IMR-90 (cell line): ENCODE measurements at regions not wholly inside any gene's neighbourhood (a gene's known extent, or its start where the extent isn't known, plus 50 kb on each side); places are given as distances from the start of the nearest gene placed in this dataset.

Experiments
- ATAC-seq: fragments of 200-7000 bp; cut with Tn5 transposase; 2 replicates; pipeline ENCODE4 v1.9.1; 2020; ENCODE audit warnings: low read depth, mild to moderate bottlenecking, moderate library complexity
- BruUV-seq: library from RNA; stranded (reverse); fragments of 400-500 nt; replicated peaks from 2 replicates; lab custom pipeline; 2021; lab: Mats Ljungman, UMichigan
- CTCF ChIA-PET: fragments of 300-600 bp; formaldehyde crosslinking; extraction: SDS; loops from one replicate; lab custom pipeline; 2021; ENCODE audit warnings: antibody characterized with exemption; lab: Yijun Ruan, JAX
- POLR2A ChIA-PET: fragments of 300-600 bp; sonication (Branson Sonifier 250); formaldehyde crosslinking; loops from one replicate; lab custom pipeline; 2022; ENCODE audit warnings: antibody characterized with exemption; ENCODE audit not compliant: unreplicated experiment; lab: Charles Lee
- DNase-seq: peaks from one replicate; pipeline ENCODE4 v3.0.0; 2013
- H2AFZ ChIP-seq: replicated peaks from 2 replicates; pipeline ENCODE3; 2013; ENCODE audit warnings: low read length, mild to moderate bottlenecking; ENCODE audit not compliant: poor library complexity
- H2AK5ac ChIP-seq: 2 replicates; pipeline ENCODE4 v1.6.1; 2013; ENCODE audit warnings: low read depth, low read length, inconsistent platforms
- H2AK9ac ChIP-seq: replicated peaks from 2 replicates; pipeline ENCODE3; 2013; ENCODE audit warnings: mild to moderate bottlenecking, low read depth, low read length, moderate library complexity; ENCODE audit not compliant: poor library complexity
- H2BK120ac ChIP-seq: 2 replicates; pipeline ENCODE4 v1.6.1; 2013; ENCODE audit warnings: low read depth, low read length, inconsistent platforms
- H2BK15ac ChIP-seq: 3 replicates; pipeline ENCODE4 v1.6.1; 2013; ENCODE audit warnings: low read depth, low read length, inconsistent platforms
- H2BK20ac ChIP-seq: 2 replicates; pipeline ENCODE4 v1.6.1; 2013; ENCODE audit warnings: low read depth, mild to moderate bottlenecking, inconsistent platforms, low read length, moderate library complexity
- H2BK5ac ChIP-seq: 2 replicates; pipeline ENCODE4 v1.6.1; 2013; ENCODE audit warnings: mild to moderate bottlenecking, low read depth, low read length, inconsistent platforms; ENCODE audit not compliant: poor library complexity, severe bottlenecking
- H3K14ac ChIP-seq: replicated peaks from 2 replicates; pipeline ENCODE4 v1.6.1; 2013; ENCODE audit warnings: low read depth, low read length, inconsistent platforms
- H3K18ac ChIP-seq: 2 replicates; pipeline ENCODE4 v1.6.1; 2013; ENCODE audit warnings: low read depth, low read length, control low read depth
- H3K23ac ChIP-seq: 2 replicates; pipeline ENCODE4 v1.6.1; 2013; ENCODE audit warnings: low read depth, low read length, inconsistent platforms
- H3K27ac ChIP-seq: 2 replicates; pipeline ENCODE4 v1.5.1; 2013; ENCODE audit warnings: mild to moderate bottlenecking, control low read depth, low read length; ENCODE audit not compliant: insufficient read depth
- H3K27me3 ChIP-seq: 2 replicates; pipeline ENCODE4 v1.6.1; 2013; ENCODE audit warnings: low read length; ENCODE audit not compliant: control insufficient read depth, insufficient read depth
- H3K36me3 ChIP-seq: 2 replicates; pipeline ENCODE4 v1.6.1; 2013; ENCODE audit warnings: low read length, mixed read lengths; ENCODE audit not compliant: control insufficient read depth, insufficient read depth
- H3K4ac ChIP-seq: 2 replicates; pipeline ENCODE4 v1.6.1; 2013; ENCODE audit warnings: low read depth, low read length, inconsistent platforms
- H3K4me1 ChIP-seq: 2 replicates; pipeline ENCODE4 v1.6.1; 2013; ENCODE audit warnings: low read length, mixed read lengths; ENCODE audit not compliant: control insufficient read depth, insufficient read depth
- H3K4me2 ChIP-seq: 2 replicates; pipeline ENCODE4 v1.6.1; 2013; ENCODE audit warnings: low read depth, mild to moderate bottlenecking, control low read depth, low read length, moderate library complexity
- H3K4me3 ChIP-seq: 2 replicates; pipeline ENCODE4 v1.5.1; 2013; ENCODE audit warnings: low read depth, mild to moderate bottlenecking, control low read depth, low read length, moderate library complexity; ENCODE audit not compliant: insufficient read depth
- H3K56ac ChIP-seq: 2 replicates; pipeline ENCODE4 v1.6.1; 2013; ENCODE audit warnings: low read length, inconsistent platforms; ENCODE audit not compliant: insufficient read depth; ENCODE audit errors: extremely low read depth
- H3K79me1 ChIP-seq, 2 experiments: 2 replicates each; pipeline ENCODE4 v1.6.1; 2013; ENCODE audit warnings: low read length in 2 of 2, inconsistent platforms in 1 of 2, low read depth in 1 of 2
- H3K9ac ChIP-seq: 2 replicates; pipeline ENCODE4 v1.6.1; 2013; ENCODE audit warnings: low read depth, low read length, control low read depth
- H3K9me1 ChIP-seq: 2 replicates; pipeline ENCODE4 v1.6.1; 2013; ENCODE audit warnings: low read length, inconsistent platforms; ENCODE audit not compliant: insufficient read depth
- H3K9me3 ChIP-seq: 2 replicates; pipeline ENCODE4 v1.6.1; 2013; ENCODE audit warnings: low read length; ENCODE audit not compliant: control insufficient read depth, insufficient read depth
- H4K20me1 ChIP-seq: 2 replicates; pipeline ENCODE4 v1.6.1; 2013; ENCODE audit warnings: low read length, inconsistent platforms; ENCODE audit not compliant: insufficient read depth
- H4K5ac ChIP-seq: 2 replicates; pipeline ENCODE4 v1.6.1; 2013; ENCODE audit warnings: mild to moderate bottlenecking, low read depth, low read length, control low read depth
- H4K8ac ChIP-seq, 2 experiments: 2 replicates each; pipeline ENCODE4 v1.6.1; 2013; ENCODE audit warnings: low read depth in 2 of 2, low read length in 2 of 2, control low read depth in 1 of 2, inconsistent platforms in 1 of 2
- H4K91ac ChIP-seq: 2 replicates; pipeline ENCODE4 v1.6.1; 2013; ENCODE audit warnings: low read depth, low read length, inconsistent platforms; ENCODE audit not compliant: insufficient read depth
- BHLHE40 ChIP-seq: fragments of 150-350 bp; IDR thresholded peaks from 2 replicates; pipeline ENCODE4 v1.6.1; 2016; ENCODE audit warnings: mild to moderate bottlenecking, low read depth, low read length
- CEBPB ChIP-seq: IDR thresholded peaks from 2 replicates; pipeline ENCODE4 v1.6.1; 2012; ENCODE audit warnings: low read depth, low read length, improper control_type of control experiment
- CHD1 ChIP-seq: IDR thresholded peaks from 2 replicates; pipeline ENCODE4 v1.6.1; 2012; ENCODE audit warnings: low read depth, low read length, improper control_type of control experiment
- FOS ChIP-seq: fragments of 150-350 bp; IDR thresholded peaks from 2 replicates; pipeline ENCODE4 v1.6.1; 2016; ENCODE audit warnings: low read depth, low read length
- MAFK ChIP-seq: IDR thresholded peaks from 2 replicates; pipeline ENCODE4 v1.6.1; 2012; ENCODE audit warnings: low read depth, low read length, improper control_type of control experiment
- MAZ ChIP-seq: IDR thresholded peaks from 2 replicates; pipeline ENCODE4 v1.6.1; 2012; ENCODE audit warnings: low read depth, mild to moderate bottlenecking, low read length, improper control_type of control experiment, moderate library complexity, borderline replicate concordance
- MXI1 ChIP-seq: IDR thresholded peaks from 2 replicates; pipeline ENCODE4 v1.6.1; 2012; ENCODE audit warnings: low read depth, mild to moderate bottlenecking, low read length, moderate library complexity, borderline replicate concordance
- NFE2L2 ChIP-seq: fragments of 150-350 bp; IDR thresholded peaks from 2 replicates; pipeline ENCODE4 v1.6.1; 2016; ENCODE audit warnings: low read depth, mild to moderate bottlenecking, low read length
- POLR2A ChIP-seq: IDR thresholded peaks from 2 replicates; pipeline ENCODE4 v1.6.1; 2012; ENCODE audit warnings: mild to moderate bottlenecking, low read depth, low read length
- RAD21 ChIP-seq: IDR thresholded peaks from 2 replicates; pipeline ENCODE4 v1.6.1; 2012; ENCODE audit warnings: low read length, improper control_type of control experiment
- RCOR1 ChIP-seq: IDR thresholded peaks from 2 replicates; pipeline ENCODE4 v1.6.1; 2012; ENCODE audit warnings: mild to moderate bottlenecking, low read length, improper control_type of control experiment; ENCODE audit not compliant: insufficient replicate concordance
- RFX5 ChIP-seq: IDR thresholded peaks from 2 replicates; pipeline ENCODE4 v1.8.0; 2012; ENCODE audit warnings: low read depth, mild to moderate bottlenecking, low read length, moderate library complexity
- SMC3 ChIP-seq: fragments of 150-350 bp; IDR thresholded peaks from 2 replicates; pipeline ENCODE4 v1.6.1; 2016; ENCODE audit warnings: low read depth, mild to moderate bottlenecking, antibody characterized with exemption, low read length, moderate library complexity
- WGBS, 2 experiments: methylation state at CpG; one replicate each; pipeline versions ENCODE4 v1.1.5 to v1.1.7; 2013; ENCODE audit warnings: missing lambda C conversion rate in 2 of 2; ENCODE audit not compliant: insufficient read length in 1 of 2; ENCODE audit errors: extremely low coverage in 2 of 2; 5-methylcytosine and 5-hydroxymethylcytosine counted together
- dilution Hi-C: fragments of 300-500 bp; cut with HindIII; formaldehyde crosslinking; loops from one replicate; pipeline ENCODE4 v1.14.3; 2018; ENCODE audit warnings: low sequenced_read_pairs; ENCODE audit not compliant: unreplicated experiment
- in situ Hi-C: fragments of 300-500 bp; cut with MboI; formaldehyde crosslinking; loops from 3 replicates; pipeline ENCODE4 v1.14.3; 2019; ENCODE audit warnings: low sequenced_read_pairs, inconsistent platforms, mixed read lengths
- intact Hi-C: fragments of 100-400 bp; cut with micrococcal nuclease; formaldehyde crosslinking; loops from 2 replicates; pipeline ENCODE4 v1.10.0; 2022
- TF ChIP-seq, protein P1 (sequence below): fragments of 150-350 bp; IDR thresholded peaks from 2 replicates; pipeline ENCODE4 v1.6.1; 2016; ENCODE audit warnings: low read depth, mild to moderate bottlenecking, low read length, moderate library complexity, borderline replicate concordance
- TF ChIP-seq, protein P2 (sequence below): fragments of 150-350 bp; IDR thresholded peaks from 2 replicates; pipeline ENCODE4 v1.6.1; 2017; ENCODE audit warnings: mild to moderate bottlenecking, antibody characterized with exemption, low read length, low read depth
- TF ChIP-seq, protein P3 (sequence below): conservative IDR thresholded peaks from 2 replicates; pipeline ENCODE4 v1.5.1; 2012; ENCODE audit warnings: mild to moderate bottlenecking, low read depth, low read length, improper control_type of control experiment

DNA sequence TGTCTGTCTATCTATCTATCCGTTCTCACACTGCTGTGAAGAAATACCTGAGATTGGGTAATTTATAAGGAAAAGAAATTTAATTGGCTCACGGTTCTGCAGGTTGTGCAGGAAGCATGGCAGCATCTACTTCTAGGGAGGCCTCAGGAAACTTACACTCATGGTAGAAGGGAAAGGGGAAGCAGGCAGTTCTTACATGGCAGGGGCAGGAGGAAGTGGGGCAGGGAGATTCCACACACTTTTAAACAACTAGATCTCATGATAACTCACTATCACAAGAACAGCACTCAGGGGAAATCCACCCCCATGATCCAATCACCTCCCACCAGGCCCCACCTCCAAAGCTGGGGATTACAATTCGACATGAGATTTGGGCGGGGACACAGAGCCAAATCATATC, 105.3 kb downstream of the SLC10A2 start:
- no peak overlapping the region for H2BK15ac ChIP-seq
- no peaks in the 10 kb centered on the region for H3K79me1 ChIP-seq
- no peaks in the 10 kb centered on the region for H3K9me1 ChIP-seq
- POLR2A ChIA-PET, result no interaction called here
- H3K9ac ChIP-seq, result no peak overlapping the region
- intact Hi-C loops (no loop called here), in situ Hi-C loops (no loop called here), dilution Hi-C loops (no loop called here)
- H3K56ac ChIP-seq, result no peak overlapping the region
- H3K4me2 ChIP-seq, result no peak overlapping the region
- H3K27ac ChIP-seq, result no peak overlapping the region
- H2BK120ac ChIP-seq, result no peak overlapping the region
- 31% methylated on average over 2 of the region's 4 CpGs; no CpG with 5 or more reads in 1 of the 2 experiments for WGBS, 2 experiments
- no peaks in the 10 kb centered on the region for H3K4me1 ChIP-seq
- no peak overlapping the region for H3K14ac ChIP-seq
- H2AK9ac ChIP-seq, result no peak overlapping the region
- no peaks in the 10 kb centered on the region for H3K9me3 ChIP-seq
- no peak overlapping the region for H2AFZ ChIP-seq
- no peak overlapping the region for H2BK20ac ChIP-seq
- H4K8ac ChIP-seq, result no peak overlapping the region
- no TSS peak for BruUV-seq
- H3K4ac ChIP-seq, result no peak overlapping the region
- H2AK5ac ChIP-seq, result no peak overlapping the region
- no peak overlapping the region for H4K5ac ChIP-seq
- H3K27me3 ChIP-seq, result no peaks in the 10 kb centered on the region
- CTCF ChIA-PET, result no interaction called here
- no peak for TF ChIP-seq MAFK
- TF ChIP-seq FOS, result no peak
- TF ChIP-seq RAD21, result no peak
- TF ChIP-seq NFE2L2, result no peak
- no peak for TF ChIP-seq SMC3
- no peak for TF ChIP-seq BHLHE40
- no peak for TF ChIP-seq RCOR1
- no peak for TF ChIP-seq MAZ
- no peak for TF ChIP-seq MXI1
- TF ChIP-seq POLR2A, result no peak
- no peak for TF ChIP-seq RFX5
- no peak for TF ChIP-seq CEBPB
- TF ChIP-seq, protein P1, sequence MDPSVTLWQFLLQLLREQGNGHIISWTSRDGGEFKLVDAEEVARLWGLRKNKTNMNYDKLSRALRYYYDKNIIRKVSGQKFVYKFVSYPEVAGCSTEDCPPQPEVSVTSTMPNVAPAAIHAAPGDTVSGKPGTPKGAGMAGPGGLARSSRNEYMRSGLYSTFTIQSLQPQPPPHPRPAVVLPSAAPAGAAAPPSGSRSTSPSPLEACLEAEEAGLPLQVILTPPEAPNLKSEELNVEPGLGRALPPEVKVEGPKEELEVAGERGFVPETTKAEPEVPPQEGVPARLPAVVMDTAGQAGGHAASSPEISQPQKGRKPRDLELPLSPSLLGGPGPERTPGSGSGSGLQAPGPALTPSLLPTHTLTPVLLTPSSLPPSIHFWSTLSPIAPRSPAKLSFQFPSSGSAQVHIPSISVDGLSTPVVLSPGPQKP, result no peak
- TF ChIP-seq, protein P2, sequence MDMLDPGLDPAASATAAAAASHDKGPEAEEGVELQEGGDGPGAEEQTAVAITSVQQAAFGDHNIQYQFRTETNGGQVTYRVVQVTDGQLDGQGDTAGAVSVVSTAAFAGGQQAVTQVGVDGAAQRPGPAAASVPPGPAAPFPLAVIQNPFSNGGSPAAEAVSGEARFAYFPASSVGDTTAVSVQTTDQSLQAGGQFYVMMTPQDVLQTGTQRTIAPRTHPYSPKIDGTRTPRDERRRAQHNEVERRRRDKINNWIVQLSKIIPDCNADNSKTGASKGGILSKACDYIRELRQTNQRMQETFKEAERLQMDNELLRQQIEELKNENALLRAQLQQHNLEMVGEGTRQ, result no peak
- no peak for TF ChIP-seq CHD1
- TF ChIP-seq, protein P3, sequence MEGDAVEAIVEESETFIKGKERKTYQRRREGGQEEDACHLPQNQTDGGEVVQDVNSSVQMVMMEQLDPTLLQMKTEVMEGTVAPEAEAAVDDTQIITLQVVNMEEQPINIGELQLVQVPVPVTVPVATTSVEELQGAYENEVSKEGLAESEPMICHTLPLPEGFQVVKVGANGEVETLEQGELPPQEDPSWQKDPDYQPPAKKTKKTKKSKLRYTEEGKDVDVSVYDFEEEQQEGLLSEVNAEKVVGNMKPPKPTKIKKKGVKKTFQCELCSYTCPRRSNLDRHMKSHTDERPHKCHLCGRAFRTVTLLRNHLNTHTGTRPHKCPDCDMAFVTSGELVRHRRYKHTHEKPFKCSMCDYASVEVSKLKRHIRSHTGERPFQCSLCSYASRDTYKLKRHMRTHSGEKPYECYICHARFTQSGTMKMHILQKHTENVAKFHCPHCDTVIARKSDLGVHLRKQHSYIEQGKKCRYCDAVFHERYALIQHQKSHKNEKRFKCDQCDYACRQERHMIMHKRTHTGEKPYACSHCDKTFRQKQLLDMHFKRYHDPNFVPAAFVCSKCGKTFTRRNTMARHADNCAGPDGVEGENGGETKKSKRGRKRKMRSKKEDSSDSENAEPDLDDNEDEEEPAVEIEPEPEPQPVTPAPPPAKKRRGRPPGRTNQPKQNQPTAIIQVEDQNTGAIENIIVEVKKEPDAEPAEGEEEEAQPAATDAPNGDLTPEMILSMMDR, result no peak
- no peaks in the 10 kb centered on the region for H4K20me1 ChIP-seq
- H3K18ac ChIP-seq, result no peak overlapping the region
- no peak overlapping the region for H2BK5ac ChIP-seq
- DNase-seq, result no peak
- no peak overlapping the region for H3K23ac ChIP-seq
- no peak overlapping the region for H4K91ac ChIP-seq
- H3K36me3 ChIP-seq, result no peaks in the 10 kb centered on the region
- no peak for ATAC-seq
- H3K4me3 ChIP-seq, result no peak overlapping the region
